ENCODE measurements at regions not wholly inside any gene's neighbourhood (a gene's known extent, or its start where the extent isn't known, plus 50 kb on each side); places are given as distances from the start of the nearest gene placed in this dataset.
A peak's percentile ranks its signal among the peaks of the same experiment; 100 is the strongest.

GRCh38 chr3:72265256-72266015, 480.5 kb upstream of the PROK2 start:
- H3K4me3 Mint-ChIP-seq: no peak overlapping the region
- ChIA-PET POLR2A (no interaction called here), CTCF (interaction anchor here (1.0 to 2.0 kb wide), 2 partner anchors 335 to 557 kb away, joined by 4 to 5 read pairs; no protein-coding TSS in a partner anchor)
- H3K4me1 Mint-ChIP-seq (ENCODE audit: low read depth): peaks cover 21% of the 10 kb centered on the region
- no peak for ATAC-seq
- no peaks in the 10 kb centered on the region for H3K9me3 Mint-ChIP-seq (ENCODE audit: insufficient read depth)
- no peaks in the 10 kb centered on the region for H3K27me3 Mint-ChIP-seq (ENCODE audit: low read depth)
- no peaks in the 10 kb centered on the region for H3K36me3 Mint-ChIP-seq (ENCODE audit: low read depth)
- DNase-seq: no peak
- no peak overlapping the region for H3K27ac Mint-ChIP-seq

- ChIA-PET POLR2A (interaction anchor here (0.6 kb wide), 1 partner anchor 12 kb away, joined by 3 read pairs; no protein-coding TSS in a partner anchor), CTCF (no interaction called here)
- Mint-ChIP-seq H3K27ac (no peak overlapping the region), H3K9me3 (ENCODE audit: insufficient read depth) (no peaks in the 10 kb centered on the region), H3K27me3 (ENCODE audit: low read depth) (no peaks in the 10 kb centered on the region), H3K36me3 (ENCODE audit: low read depth) (peaks cover under 1% of the 10 kb centered on the region), H3K4me3 (no peak overlapping the region), H3K4me1 (ENCODE audit: low read depth) (peaks cover 15% of the 10 kb centered on the region)
- ATAC-seq (no peak), DNase-seq (no peak)
These were observed 478.5 kb upstream of the PROK2 start for GRCh38 chr3:72263223-72263990.

- Mint-ChIP-seq H3K4me1 (ENCODE audit: low read depth) (peaks cover 19% of the 10 kb centered on the region), H3K27ac (no peak overlapping the region), H3K9me3 (ENCODE audit: insufficient read depth) (peaks cover under 1% of the 10 kb centered on the region), H3K4me3 (no peak overlapping the region), H3K27me3 (ENCODE audit: low read depth) (no peaks in the 10 kb centered on the region), H3K36me3 (ENCODE audit: low read depth) (peaks cover 2% of the 10 kb centered on the region)
- DNase-seq (no peak), ATAC-seq (no peak)
- ChIA-PET POLR2A (no interaction called here), CTCF (no interaction called here)
These were observed 477.8 kb upstream of the PROK2 start for GRCh38 chr3:72262736-72263135.

- POLR2A ChIA-PET: no interaction called here
- Mint-ChIP-seq H3K9me3 (ENCODE audit: insufficient read depth) (peaks cover 4% of the 10 kb centered on the region), H3K27ac (no peak overlapping the region), H3K36me3 (ENCODE audit: low read depth) (peaks cover 2% of the 10 kb centered on the region), H3K4me3 (no peak overlapping the region), H3K27me3 (ENCODE audit: low read depth) (no peaks in the 10 kb centered on the region), H3K4me1 (ENCODE audit: low read depth) (peaks cover 19% of the 10 kb centered on the region)
- CTCF ChIA-PET: no interaction called here
- no peak for ATAC-seq
- DNase-seq: no peak
These were observed 476.9 kb upstream of the PROK2 start for GRCh38 chr3:72261566-72262564.

- Mint-ChIP-seq H3K9me3 (ENCODE audit: insufficient read depth) (peaks cover 4% of the 10 kb centered on the region), H3K4me3 (no peak overlapping the region), H3K36me3 (ENCODE audit: low read depth) (peaks cover 2% of the 10 kb centered on the region), H3K27ac (no peak overlapping the region), H3K27me3 (ENCODE audit: low read depth) (no peaks in the 10 kb centered on the region), H3K4me1 (ENCODE audit: low read depth) (peaks cover 16% of the 10 kb centered on the region)
- ChIA-PET CTCF (no interaction called here), POLR2A (no interaction called here)
- ATAC-seq: no peak
- DNase-seq: no peak
These were observed 475.6 kb upstream of the PROK2 start for GRCh38 chr3:72260588-72260910.

- ChIA-PET CTCF (no interaction called here), POLR2A (no interaction called here)
- DNase-seq: no peak
- Mint-ChIP-seq H3K27ac (no peak overlapping the region), H3K9me3 (ENCODE audit: insufficient read depth) (peaks cover 4% of the 10 kb centered on the region), H3K36me3 (ENCODE audit: low read depth) (peaks cover 2% of the 10 kb centered on the region), H3K4me1 (ENCODE audit: low read depth) (peaks cover 13% of the 10 kb centered on the region), H3K4me3 (no peak overlapping the region), H3K27me3 (ENCODE audit: low read depth) (no peaks in the 10 kb centered on the region)
- no peak for ATAC-seq
These were observed 475.0 kb upstream of the PROK2 start for GRCh38 chr3:72259755-72260587.

- ATAC-seq: no peak
- Mint-ChIP-seq H3K4me3 (no peak overlapping the region), H3K9me3 (ENCODE audit: insufficient read depth) (peaks cover 4% of the 10 kb centered on the region), H3K27ac (peak overlapping the region; percentile 53), H3K27me3 (ENCODE audit: low read depth) (no peaks in the 10 kb centered on the region), H3K36me3 (ENCODE audit: low read depth) (peaks cover 2% of the 10 kb centered on the region), H3K4me1 (ENCODE audit: low read depth) (peaks cover 13% of the 10 kb centered on the region)
- CTCF ChIA-PET: interaction anchor here (1.2 kb wide), 1 partner anchor 18 kb away, joined by 3 read pairs; no protein-coding TSS in a partner anchor
- POLR2A ChIA-PET: interaction anchor here (0.7 kb wide), 1 partner anchor 181 kb away, joined by 3 read pairs; no protein-coding TSS in a partner anchor
- no peak for DNase-seq
These were observed 473.6 kb upstream of the PROK2 start for GRCh38 chr3:72258361-72259141.

- no peaks in the 10 kb centered on the region for H3K27me3 Mint-ChIP-seq (ENCODE audit: low read depth)
- ATAC-seq (no peak), DNase-seq (no peak)
- peaks cover 13% of the 10 kb centered on the region for H3K4me1 Mint-ChIP-seq (ENCODE audit: low read depth)
- peaks cover 2% of the 10 kb centered on the region for H3K36me3 Mint-ChIP-seq (ENCODE audit: low read depth)
- no peak overlapping the region for H3K27ac Mint-ChIP-seq
- H3K4me3 Mint-ChIP-seq: no peak overlapping the region
- ChIA-PET POLR2A (interaction anchor here (0.7 kb wide), 1 partner anchor 180 kb away, joined by 3 read pairs; no protein-coding TSS in a partner anchor), CTCF (interaction anchor here (1.2 kb wide), 1 partner anchor 17 kb away, joined by 3 read pairs; no protein-coding TSS in a partner anchor)
- peaks cover 4% of the 10 kb centered on the region for H3K9me3 Mint-ChIP-seq (ENCODE audit: insufficient read depth)
These were observed 472.8 kb upstream of the PROK2 start for GRCh38 chr3:72257738-72258137.

GRCh38 chr3:72257203-72257602, 472.3 kb upstream of the PROK2 start:
- DNase-seq: no peak
- ChIA-PET POLR2A (no interaction called here), CTCF (interaction anchor here (0.9 to 1.2 kb wide), 2 partner anchors 16 to 382 kb away, joined by 3 read pairs; no protein-coding TSS in a partner anchor)
- no peak for ATAC-seq
- Mint-ChIP-seq H3K36me3 (ENCODE audit: low read depth) (peaks cover 2% of the 10 kb centered on the region), H3K4me1 (ENCODE audit: low read depth) (peaks cover 13% of the 10 kb centered on the region), H3K4me3 (no peak overlapping the region), H3K9me3 (ENCODE audit: insufficient read depth) (peaks cover 4% of the 10 kb centered on the region), H3K27ac (no peak overlapping the region), H3K27me3 (ENCODE audit: low read depth) (no peaks in the 10 kb centered on the region)

GRCh38 chr3:72256716-72257115, 471.8 kb upstream of the PROK2 start:
- no peak for ATAC-seq
- peaks cover 13% of the 10 kb centered on the region for H3K4me1 Mint-ChIP-seq (ENCODE audit: low read depth)

More at GRCh38 chr3:72256716-72257115, 471.8 kb upstream of the PROK2 start:
- Mint-ChIP-seq H3K27me3 (ENCODE audit: low read depth) (no peaks in the 10 kb centered on the region), H3K9me3 (ENCODE audit: insufficient read depth) (peaks cover 4% of the 10 kb centered on the region), H3K36me3 (ENCODE audit: low read depth) (peaks cover 2% of the 10 kb centered on the region), H3K27ac (no peak overlapping the region), H3K4me3 (no peak overlapping the region)
- POLR2A ChIA-PET: no interaction called here
- DNase-seq: no peak
- CTCF ChIA-PET: interaction anchor here (0.9 kb wide), 1 partner anchor 382 kb away, joined by 3 read pairs; no protein-coding TSS in a partner anchor

All from activated CD8-positive, alpha-beta T cell treated with anti-CD3 and anti-CD28 coated beads, Interleukin-2, amount 10 ng/mL, durations not matched to agents 7 days and 5 days (primary cell).